ENCODE measurements at regions not wholly inside any gene's neighbourhood (a gene's known extent, or its start where the extent isn't known, plus 50 kb on each side); places are given as distances from the start of the nearest gene placed in this dataset.

GRCh38 chr21:26736449-26736848, 108.8 kb downstream of the ADAMTS1 start:
- Histone ChIP-seq H3K9me3 (ENCODE audit: low read depth) (no peaks in the 10 kb centered on the region), H3K9ac (no peak overlapping the region), H4K20me1 (ENCODE audit: low read depth) (no peaks in the 10 kb centered on the region), H3K27me3 (no peaks in the 10 kb centered on the region), H3K79me2 (ENCODE audit: low read depth) (no peaks in the 10 kb centered on the region), H3K27ac (no peak overlapping the region), H3K4me1 (peaks cover 3% of the 10 kb centered on the region), H3K4me3 (no peak overlapping the region), H2AFZ (replicated peaks) (no peak overlapping the region), H3K36me3 (no peaks in the 10 kb centered on the region), H3F3A (ENCODE audit: low read depth) (no peaks in the 10 kb centered on the region), H3K4me2 (no peak overlapping the region)
- Mint-ChIP-seq H3K27me3 (ENCODE audit: insufficient read depth, low read depth) (peaks cover 5% of the 10 kb centered on the region), H3K9me3 (no peaks in the 10 kb centered on the region), H3K4me3 (no peak overlapping the region), H3K36me3 (no peaks in the 10 kb centered on the region), H3K4me1 (peaks cover 5% of the 10 kb centered on the region), H3K27ac (no peak overlapping the region)
- DNase-seq (ENCODE audit: low spot score), result no peak
- TF ChIP-seq EZH2phosphoT487 (IDR thresholded peaks at IDR 0.05) (no peak), CTCF (IDR thresholded peaks at IDR 0.05) (no peak), EZH2 (IDR thresholded peaks at IDR 0.05) (no peak)

- Mint-ChIP-seq H3K27me3 (ENCODE audit: insufficient read depth, low read depth) (peaks cover 7% of the 10 kb centered on the region), H3K4me3 (no peak overlapping the region), H3K27ac (no peak overlapping the region), H3K4me1 (peaks cover 5% of the 10 kb centered on the region), H3K9me3 (no peaks in the 10 kb centered on the region), H3K36me3 (no peaks in the 10 kb centered on the region)
- H3F3A ChIP-seq (ENCODE audit: low read depth), result no peaks in the 10 kb centered on the region
- no peaks in the 10 kb centered on the region for H3K36me3 ChIP-seq
- no peaks in the 10 kb centered on the region for H3K79me2 ChIP-seq (ENCODE audit: low read depth)
- no peaks in the 10 kb centered on the region for H4K20me1 ChIP-seq (ENCODE audit: low read depth)
- TF ChIP-seq CTCF (IDR thresholded peaks at IDR 0.05) (peak; percentile 66), EZH2 (IDR thresholded peaks at IDR 0.05) (no peak)
- H3K9me3 ChIP-seq (ENCODE audit: low read depth), result no peaks in the 10 kb centered on the region
- H3K9ac ChIP-seq, result no peak overlapping the region
- no peak overlapping the region for H3K4me3 ChIP-seq
- H3K4me1 ChIP-seq, result peaks cover 3% of the 10 kb centered on the region
- peak overlapping the region; percentile 80 for H2AFZ ChIP-seq (replicated peaks)
- no peaks in the 10 kb centered on the region for H3K27me3 ChIP-seq
- no peak overlapping the region for H3K4me2 ChIP-seq
- no peak overlapping the region for H3K27ac ChIP-seq
- DNase-seq (ENCODE audit: low spot score), result peak; percentile 62
These were observed 112.6 kb downstream of the ADAMTS1 start for GRCh38 chr21:26732432-26733221.

- Histone ChIP-seq H3K9ac (no peak overlapping the region), H2AFZ (replicated peaks) (no peak overlapping the region), H3K27ac (no peak overlapping the region), H3F3A (ENCODE audit: low read depth) (no peaks in the 10 kb centered on the region), H3K9me3 (ENCODE audit: low read depth) (no peaks in the 10 kb centered on the region), H3K4me3 (no peak overlapping the region), H4K20me1 (ENCODE audit: low read depth) (no peaks in the 10 kb centered on the region), H3K4me1 (no peaks in the 10 kb centered on the region), H3K36me3 (no peaks in the 10 kb centered on the region), H3K27me3 (no peaks in the 10 kb centered on the region), H3K4me2 (no peak overlapping the region), H3K79me2 (ENCODE audit: low read depth) (no peaks in the 10 kb centered on the region)
- no peaks in the 10 kb centered on the region for H3K27me3 Mint-ChIP-seq (ENCODE audit: insufficient read depth, low read depth)
- no peak overlapping the region for H3K4me3 Mint-ChIP-seq
- H3K36me3 Mint-ChIP-seq, result no peaks in the 10 kb centered on the region
- no peak for DNase-seq (ENCODE audit: low spot score)
- no peaks in the 10 kb centered on the region for H3K9me3 Mint-ChIP-seq
- no peaks in the 10 kb centered on the region for H3K4me1 Mint-ChIP-seq
- TF ChIP-seq EZH2 (IDR thresholded peaks at IDR 0.05), result no peak
- no peak for TF ChIP-seq EZH2phosphoT487 (IDR thresholded peaks at IDR 0.05)
- no peak for TF ChIP-seq CTCF (IDR thresholded peaks at IDR 0.05)
- no peak overlapping the region for H3K27ac Mint-ChIP-seq
These were observed 125.5 kb downstream of the ADAMTS1 start for GRCh38 chr21:26719750-26720149.
